Mesenchymal stem cell (in vitro differentiated cells and primary cell): ENCODE measurements at regions not wholly inside any gene's neighbourhood (a gene's known extent, or its start where the extent isn't known, plus 50 kb on each side); places are given as distances from the start of the nearest gene placed in this dataset.

Source experiments
- DNase-seq: peaks from one replicate; pipeline ENCODE4 v3.0.0-alpha.2; 2013
- H2AFZ ChIP-seq: one replicate; pipeline ENCODE4 v1.6.1; 2013; ENCODE audit warnings: low read depth, mild to moderate bottlenecking, control low read depth, inconsistent platforms, low read length, moderate library complexity
- H2AK5ac ChIP-seq: 2 replicates; pipeline ENCODE4 v1.6.1; 2013; ENCODE audit warnings: low read length, moderate library complexity, mild to moderate bottlenecking, inconsistent platforms; ENCODE audit not compliant: severe bottlenecking
- H2BK120ac ChIP-seq: one replicate; pipeline ENCODE4 v1.6.1; 2013; ENCODE audit warnings: low read depth, mild to moderate bottlenecking, inconsistent platforms, low read length, moderate library complexity
- H2BK12ac ChIP-seq, 2 experiments: one replicate each; pipeline ENCODE4 v1.6.1; 2013; ENCODE audit warnings: inconsistent platforms in 2 of 2, low read length in 2 of 2, mild to moderate bottlenecking in 2 of 2, moderate library complexity in 2 of 2, control low read depth in 1 of 2
- H2BK15ac ChIP-seq: one replicate; pipeline ENCODE4 v1.6.1; 2013; ENCODE audit warnings: mild to moderate bottlenecking, low read depth, inconsistent platforms; ENCODE audit not compliant: poor library complexity, severe bottlenecking
- H2BK5ac ChIP-seq: 2 replicates; pipeline ENCODE4 v1.6.1; 2013; ENCODE audit warnings: low read depth, mild to moderate bottlenecking, low read length, control low read depth, inconsistent platforms; ENCODE audit not compliant: poor library complexity, severe bottlenecking
- H3K14ac ChIP-seq, 2 experiments: one replicate each; pipeline ENCODE4 v1.6.1; 2013; ENCODE audit warnings: inconsistent platforms in 2 of 2, low read length in 2 of 2, control low read depth in 1 of 2, mild to moderate bottlenecking in 1 of 2, moderate library complexity in 1 of 2
- H3K18ac ChIP-seq, 2 experiments: one replicate each; pipeline ENCODE4 v1.6.1; 2013; ENCODE audit warnings: inconsistent platforms in 2 of 2, low read length in 2 of 2, control low read depth in 1 of 2, low read depth in 1 of 2, mild to moderate bottlenecking in 1 of 2
- H3K23ac ChIP-seq, 2 experiments: one replicate each; pipeline ENCODE4 v1.6.1; 2013; ENCODE audit warnings: inconsistent platforms in 2 of 2, low read length in 2 of 2, mild to moderate bottlenecking in 2 of 2, moderate library complexity in 2 of 2, control low read depth in 1 of 2
- H3K27ac ChIP-seq: 2 replicates; pipeline ENCODE4 v1.5.1; 2013; ENCODE audit warnings: mild to moderate bottlenecking, moderate library complexity, low read length, control low read depth, inconsistent platforms; ENCODE audit not compliant: poor library complexity, severe bottlenecking
- H3K27me3 ChIP-seq, 2 experiments: 2 replicates each; pipeline versions ENCODE4 v1.6.1 to v1.7.0; 2013; ENCODE audit warnings: low read length in 2 of 2, mild to moderate bottlenecking in 2 of 2, moderate library complexity in 2 of 2, control low read depth in 1 of 2, inconsistent platforms in 1 of 2; ENCODE audit not compliant: control insufficient read depth in 1 of 2, insufficient read depth in 1 of 2
- H3K36me3 ChIP-seq, 2 experiments: 2 replicates each; pipeline versions ENCODE4 v1.6.1 to v1.7.0; 2013; ENCODE audit warnings: low read length in 2 of 2, control low read depth in 1 of 2, inconsistent platforms in 1 of 2, low read depth in 1 of 2, mild to moderate bottlenecking in 1 of 2; ENCODE audit not compliant: insufficient read depth in 2 of 2, control insufficient read depth in 1 of 2
- H3K4ac ChIP-seq, 2 experiments: one replicate each; pipeline ENCODE4 v1.6.1; 2013; ENCODE audit warnings: inconsistent platforms in 2 of 2, low read length in 2 of 2, mild to moderate bottlenecking in 2 of 2, moderate library complexity in 2 of 2, control low read depth in 1 of 2, low read depth in 1 of 2
- H3K4me1 ChIP-seq: 2 replicates; pipeline ENCODE4 v1.6.1; 2013; ENCODE audit warnings: low read depth, low read length, control low read depth; ENCODE audit not compliant: control insufficient read depth, insufficient read depth
- H3K4me2 ChIP-seq: 2 replicates; pipeline ENCODE4 v1.6.1; 2013; ENCODE audit warnings: low read length, mild to moderate bottlenecking, inconsistent platforms; ENCODE audit not compliant: poor library complexity, severe bottlenecking
- H3K4me3 ChIP-seq, 2 experiments: 2 replicates each; pipeline versions ENCODE4 v1.5.1 to v1.7.0; 2013; ENCODE audit warnings: low read length in 2 of 2, mild to moderate bottlenecking in 2 of 2, control low read depth in 1 of 2, low read depth in 1 of 2; ENCODE audit not compliant: insufficient read depth in 1 of 2
- H3K79me1 ChIP-seq: replicated peaks from 2 replicates; pipeline ENCODE4 v1.6.1; 2013; ENCODE audit warnings: mild to moderate bottlenecking, control low read depth, low read length, inconsistent platforms; ENCODE audit not compliant: poor library complexity, severe bottlenecking
- H3K9ac ChIP-seq: 2 replicates; pipeline ENCODE4 v1.7.0; 2013; ENCODE audit warnings: mild to moderate bottlenecking, low read length, moderate library complexity
- H3K9me3 ChIP-seq: 2 replicates; pipeline ENCODE4 v1.7.0; 2013; ENCODE audit warnings: mild to moderate bottlenecking, low read length; ENCODE audit not compliant: control insufficient read depth
- H4K8ac ChIP-seq: one replicate; pipeline ENCODE4 v1.6.1; 2013; ENCODE audit warnings: inconsistent platforms, mild to moderate bottlenecking, low read length, moderate library complexity
- H4K91ac ChIP-seq: one replicate; pipeline ENCODE4 v1.6.1; 2013; ENCODE audit warnings: mild to moderate bottlenecking, low read length, inconsistent platforms
- WGBS: methylation state at CpG from one replicate; pipeline ENCODE4 v1.1.7; 2013; ENCODE audit warnings: mixed read lengths; 5-methylcytosine and 5-hydroxymethylcytosine counted together

DNA sequence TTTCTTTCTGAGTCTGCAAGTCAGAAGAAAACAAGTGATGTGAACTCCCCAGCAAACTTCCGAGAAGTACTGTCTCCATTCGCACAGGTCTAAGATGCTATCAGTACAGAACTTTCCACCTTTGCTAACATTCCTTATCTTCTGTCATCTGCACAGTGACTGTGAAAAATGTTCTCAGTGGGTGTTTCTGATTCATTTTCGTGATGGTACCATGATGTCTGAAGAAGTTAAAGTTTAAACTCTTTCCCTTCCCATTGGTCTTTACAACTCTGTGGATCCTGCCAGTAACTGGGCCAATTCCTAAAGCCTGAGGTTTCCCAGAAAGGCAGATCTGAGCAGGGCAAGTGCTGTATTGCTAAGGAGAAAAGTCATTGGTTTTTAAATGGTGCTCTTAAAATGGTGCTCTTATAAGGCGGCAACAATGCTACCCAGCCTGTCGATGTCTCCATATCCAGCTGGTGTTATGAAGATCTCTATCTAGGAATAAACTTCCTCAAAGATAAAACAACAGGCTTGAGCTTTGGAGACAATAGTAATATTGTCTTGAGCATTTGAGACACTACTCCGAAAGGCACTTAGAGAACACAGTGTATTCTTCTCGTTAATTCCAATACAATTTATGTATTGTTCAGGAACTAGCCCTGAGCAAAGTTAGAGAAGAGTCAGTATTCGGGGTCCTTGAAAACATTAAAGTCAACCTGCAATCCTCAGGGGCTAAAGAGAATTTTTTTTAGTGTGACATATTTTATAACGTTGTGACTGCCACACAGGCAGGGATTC lies 232.3 kb downstream of the OSR1 start:
- Histone ChIP-seq H2BK120ac (no peak overlapping the region), H3K18ac (no peak overlapping the region), H3K4ac (no peak overlapping the region), H3K4me2 (no peak overlapping the region), H3K79me1 (no peaks in the 10 kb centered on the region), H2BK5ac (no peak overlapping the region), H2BK15ac (no peak overlapping the region), H3K27ac (peak overlapping the region; percentile 53), H4K8ac (no peak overlapping the region), H4K91ac (no peak overlapping the region), H3K9me3 (no peaks in the 10 kb centered on the region), H3K14ac (no peak overlapping the region), H2AK5ac (no peak overlapping the region), H2AFZ (no peak overlapping the region), H3K27me3 (no peaks in the 10 kb centered on the region), H3K23ac (no peak overlapping the region), H3K9ac (no peak overlapping the region), H3K36me3 (no peaks in the 10 kb centered on the region), H3K4me1 (peaks cover 15% of the 10 kb centered on the region), H3K4me3 (no peak overlapping the region), H2BK12ac (no peak overlapping the region)
- 98% methylated on average over 3 of the region's 9 CpGs for WGBS
- DNase-seq: no peak

DNA sequence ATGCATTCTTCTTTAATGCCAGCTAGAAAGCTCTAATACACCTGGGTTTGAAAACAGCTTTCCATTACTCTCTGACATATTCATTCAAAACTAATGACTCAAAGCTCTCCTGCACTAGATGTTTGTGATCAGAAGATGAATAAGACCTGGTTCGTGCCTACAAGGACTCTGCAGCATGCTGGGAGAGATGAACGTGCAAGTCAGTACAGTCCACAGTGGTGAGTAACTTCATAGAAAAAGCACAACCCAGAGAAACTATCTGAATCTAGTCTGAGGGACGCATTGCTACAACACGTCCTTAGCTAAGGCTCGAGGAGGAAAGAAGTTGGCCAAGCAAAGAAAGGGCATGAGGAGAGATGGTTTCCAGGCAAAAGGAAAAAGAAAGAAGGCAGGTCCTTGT lies 234.3 kb downstream of the OSR1 start:
- H3K4me1 ChIP-seq: peaks cover 17% of the 10 kb centered on the region
- peak overlapping the region; percentile 60 for H2AK5ac ChIP-seq
- H3K4me3 ChIP-seq: no peak overlapping the region
- H3K23ac ChIP-seq: no peak overlapping the region
- H3K14ac ChIP-seq: no peak overlapping the region
- H4K91ac ChIP-seq: no peak overlapping the region
- H4K8ac ChIP-seq: no peak overlapping the region
- H2BK5ac ChIP-seq: no peak overlapping the region
- H2BK15ac ChIP-seq: no peak overlapping the region
- no peaks in the 10 kb centered on the region for H3K79me1 ChIP-seq
- no peaks in the 10 kb centered on the region for H3K27me3 ChIP-seq
- peak overlapping the region; percentile 27 for H3K27ac ChIP-seq
- no peak overlapping the region for H2AFZ ChIP-seq
- H3K9me3 ChIP-seq: no peaks in the 10 kb centered on the region
- H2BK120ac ChIP-seq: no peak overlapping the region
- no peak overlapping the region for H3K18ac ChIP-seq
- 62% methylated on average over 5 of the region's 5 CpGs for WGBS
- no peaks in the 10 kb centered on the region for H3K36me3 ChIP-seq
- DNase-seq: peak; percentile 41
- no peak overlapping the region for H3K4me2 ChIP-seq
- H3K9ac ChIP-seq: no peak overlapping the region
- no peak overlapping the region for H2BK12ac ChIP-seq
- no peak overlapping the region for H3K4ac ChIP-seq

DNA sequence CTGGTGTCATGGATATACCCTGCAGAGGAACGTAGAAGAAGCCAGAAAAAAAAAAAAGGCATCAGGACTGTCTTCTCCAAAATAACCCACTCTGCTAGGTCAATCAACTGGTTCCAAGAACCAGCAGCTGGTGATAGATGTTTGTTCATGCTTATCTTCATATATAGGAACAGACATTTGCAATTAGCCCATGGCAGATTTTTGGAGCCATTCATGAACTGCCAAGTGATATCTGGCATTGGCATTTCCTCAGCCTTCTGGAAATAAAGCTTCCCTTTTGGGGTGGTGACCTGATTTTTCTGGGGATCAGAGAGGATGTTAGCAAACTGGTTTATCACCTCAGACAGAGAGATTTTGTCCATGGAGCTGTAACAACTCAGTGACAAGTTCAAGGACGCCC lies 234.9 kb downstream of the OSR1 start:
- H2BK5ac ChIP-seq: no peak overlapping the region
- peaks cover 17% of the 10 kb centered on the region for H3K4me1 ChIP-seq
- no peak overlapping the region for H4K91ac ChIP-seq
- H3K9me3 ChIP-seq: no peaks in the 10 kb centered on the region
- no peaks in the 10 kb centered on the region for H3K36me3 ChIP-seq
- H2BK120ac ChIP-seq: no peak overlapping the region
- H2AFZ ChIP-seq: no peak overlapping the region
- no peak overlapping the region for H4K8ac ChIP-seq
- H3K79me1 ChIP-seq: no peaks in the 10 kb centered on the region
- no peak overlapping the region for H2BK15ac ChIP-seq
- peak overlapping the region; percentile 24 for H3K27ac ChIP-seq
- H3K9ac ChIP-seq: no peak overlapping the region
- H3K23ac ChIP-seq: peak overlapping the region in 1 of 2 experiments; percentile 4
- no peak overlapping the region for H2BK12ac ChIP-seq
- no peaks in the 10 kb centered on the region for H3K27me3 ChIP-seq
- peak overlapping the region; percentile 47 for H2AK5ac ChIP-seq
- no peak overlapping the region for H3K18ac ChIP-seq
- WGBS: 100% methylated on average over 2 of the region's 2 CpGs
- H3K4ac ChIP-seq: no peak overlapping the region
- DNase-seq: no peak
- H3K4me3 ChIP-seq: no peak overlapping the region
- no peak overlapping the region for H3K4me2 ChIP-seq
- no peak overlapping the region for H3K14ac ChIP-seq

DNA sequence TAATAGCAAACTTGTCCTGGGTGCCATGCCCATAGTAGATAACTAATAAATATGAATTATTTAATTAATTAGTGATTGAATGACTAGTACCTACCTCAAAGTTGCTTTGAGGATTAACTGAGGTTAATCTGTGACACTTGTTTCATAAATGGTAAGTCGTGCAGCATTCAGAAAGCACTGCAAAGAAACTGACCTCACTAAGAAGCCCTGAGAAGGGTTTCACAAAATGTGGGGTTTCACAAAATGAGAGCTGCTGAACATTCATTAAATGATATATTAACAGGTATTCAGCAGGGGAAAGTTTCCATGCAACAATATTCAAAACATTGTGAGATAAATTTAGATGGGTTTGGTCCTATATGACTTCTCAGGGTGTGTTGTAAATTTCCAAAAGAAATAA lies 236.2 kb downstream of the OSR1 start:
- WGBS: 83% methylated on average over 1 of the region's 1 CpG
- H3K79me1 ChIP-seq: no peaks in the 10 kb centered on the region
- no peak overlapping the region for H4K8ac ChIP-seq
- H2AK5ac ChIP-seq: no peak overlapping the region
- no peak overlapping the region for H2BK12ac ChIP-seq
- no peak overlapping the region for H2AFZ ChIP-seq
- H2BK15ac ChIP-seq: no peak overlapping the region
- H3K9me3 ChIP-seq: peaks cover 2% of the 10 kb centered on the region
- no peak overlapping the region for H3K4me2 ChIP-seq
- no peak for DNase-seq
- no peak overlapping the region for H3K14ac ChIP-seq
- no peak overlapping the region for H3K23ac ChIP-seq
- H2BK120ac ChIP-seq: no peak overlapping the region
- no peak overlapping the region for H4K91ac ChIP-seq
- H2BK5ac ChIP-seq: no peak overlapping the region
- no peaks in the 10 kb centered on the region for H3K27me3 ChIP-seq
- H3K36me3 ChIP-seq: no peaks in the 10 kb centered on the region
- H3K9ac ChIP-seq: no peak overlapping the region
- H3K4ac ChIP-seq: no peak overlapping the region
- H3K4me1 ChIP-seq: peaks cover 16% of the 10 kb centered on the region
- H3K4me3 ChIP-seq: no peak overlapping the region
- no peak overlapping the region for H3K18ac ChIP-seq
- no peak overlapping the region for H3K27ac ChIP-seq
